CD4-positive, alpha-beta T cell treated with Interleukin-4 for 4 hours (primary cell): ENCODE measurements at regions not wholly inside any gene's neighbourhood (a gene's known extent, or its start where the extent isn't known, plus 50 kb on each side); places are given as distances from the start of the nearest gene placed in this dataset.

Experiments used
- DNase-seq: peaks from one replicate; pipeline ENCODE4 v3.0.0-alpha.2; 2020

DNA sequence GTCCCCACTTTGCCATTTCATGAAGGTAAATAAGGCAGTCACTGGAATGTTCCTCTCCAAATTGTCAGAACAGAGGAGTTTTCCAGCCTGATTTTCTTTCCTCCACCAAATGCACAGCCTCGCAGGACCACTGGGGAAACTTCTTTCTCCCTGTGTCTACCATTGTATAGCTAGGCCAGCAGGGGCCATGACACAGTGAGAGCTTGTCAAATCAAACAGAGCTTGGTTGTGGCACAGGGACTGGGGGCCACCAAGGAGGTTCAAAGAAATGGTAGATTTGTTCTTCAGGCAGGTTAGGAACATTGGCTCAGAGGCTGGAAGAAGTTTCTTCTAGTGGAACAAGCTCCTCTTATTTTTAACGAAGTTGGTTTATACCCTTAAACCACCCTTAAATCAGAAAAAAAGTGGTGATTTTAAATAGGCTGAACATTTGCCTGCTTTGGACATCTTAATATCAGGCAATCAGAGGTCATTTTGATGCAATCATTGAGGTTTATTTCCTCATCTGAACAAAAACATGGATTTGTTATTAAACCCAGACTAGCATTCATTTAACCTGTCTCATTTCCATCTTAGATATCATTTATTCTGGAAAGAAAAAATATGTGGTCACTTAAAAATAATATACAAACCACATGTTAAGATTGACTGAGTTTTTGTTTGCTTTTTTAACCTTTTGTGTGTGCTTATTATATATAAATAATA lies 105.6 kb downstream of the GTPBP8 start:
- no peak for DNase-seq

DNA sequence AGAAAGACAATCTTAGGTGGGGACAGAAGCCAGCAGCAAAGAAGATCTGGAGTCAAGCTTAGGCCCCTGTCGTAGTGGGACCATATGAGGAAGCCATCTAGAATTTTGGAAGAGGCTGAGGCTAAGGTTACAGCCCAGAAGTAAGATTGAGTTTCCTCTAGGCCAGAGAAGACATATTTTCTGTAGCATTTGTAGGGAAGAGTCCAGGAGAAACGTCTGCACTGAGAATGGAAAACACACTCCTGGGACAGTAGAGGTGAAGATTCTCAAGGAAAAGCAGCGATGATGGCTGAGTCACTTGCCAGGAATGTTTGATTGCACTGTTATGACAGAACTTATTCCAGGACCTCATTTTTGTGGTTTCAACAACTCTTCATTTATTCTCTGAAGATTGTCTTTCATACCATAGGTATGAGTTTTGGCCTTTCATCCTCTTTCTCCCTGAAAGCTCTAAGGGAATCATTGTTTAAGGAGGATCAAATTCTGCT lies 107.2 kb downstream of the GTPBP8 start:
- DNase-seq: no peak

DNA sequence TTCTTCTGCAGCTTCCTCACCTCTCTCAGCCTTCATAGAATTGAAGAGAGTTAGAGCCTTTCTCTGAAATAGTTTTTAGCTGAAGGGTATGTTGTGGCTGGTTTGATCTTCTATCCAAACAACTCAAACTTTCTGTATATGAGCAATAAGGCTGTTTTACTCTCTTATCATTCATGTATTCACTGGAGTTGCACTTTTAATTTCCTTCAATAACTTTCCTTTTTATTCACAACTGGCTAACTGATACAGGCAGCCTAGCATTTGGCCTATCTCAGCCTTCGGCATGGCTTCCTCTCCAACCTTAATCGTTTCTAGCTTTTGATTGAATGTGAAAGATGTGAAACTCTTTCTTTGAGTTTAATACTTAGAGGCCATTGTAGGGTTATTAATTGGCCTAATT lies 109.3 kb downstream of the GTPBP8 start:
- no peak for DNase-seq

DNA sequence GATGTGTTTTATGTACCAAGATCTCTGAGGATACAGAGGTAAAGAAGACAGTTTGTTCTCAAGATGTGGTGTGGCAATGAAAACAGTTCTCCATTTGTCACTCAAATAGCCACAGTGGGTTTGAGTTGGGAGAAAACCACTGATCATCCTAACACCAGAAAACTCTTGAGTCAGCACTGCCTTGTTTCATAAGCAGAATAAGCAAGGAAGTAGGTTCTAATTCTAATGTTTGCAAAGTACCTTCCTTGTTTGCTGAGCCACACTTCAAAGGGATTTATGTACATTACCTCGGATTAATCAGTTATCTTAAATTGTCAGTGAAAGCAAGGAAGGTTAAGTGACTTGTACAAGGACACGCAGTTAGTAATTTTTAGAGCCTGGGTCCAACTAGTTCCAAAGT lies 107.8 kb upstream of the BOC start:
- DNase-seq: no peak

DNA sequence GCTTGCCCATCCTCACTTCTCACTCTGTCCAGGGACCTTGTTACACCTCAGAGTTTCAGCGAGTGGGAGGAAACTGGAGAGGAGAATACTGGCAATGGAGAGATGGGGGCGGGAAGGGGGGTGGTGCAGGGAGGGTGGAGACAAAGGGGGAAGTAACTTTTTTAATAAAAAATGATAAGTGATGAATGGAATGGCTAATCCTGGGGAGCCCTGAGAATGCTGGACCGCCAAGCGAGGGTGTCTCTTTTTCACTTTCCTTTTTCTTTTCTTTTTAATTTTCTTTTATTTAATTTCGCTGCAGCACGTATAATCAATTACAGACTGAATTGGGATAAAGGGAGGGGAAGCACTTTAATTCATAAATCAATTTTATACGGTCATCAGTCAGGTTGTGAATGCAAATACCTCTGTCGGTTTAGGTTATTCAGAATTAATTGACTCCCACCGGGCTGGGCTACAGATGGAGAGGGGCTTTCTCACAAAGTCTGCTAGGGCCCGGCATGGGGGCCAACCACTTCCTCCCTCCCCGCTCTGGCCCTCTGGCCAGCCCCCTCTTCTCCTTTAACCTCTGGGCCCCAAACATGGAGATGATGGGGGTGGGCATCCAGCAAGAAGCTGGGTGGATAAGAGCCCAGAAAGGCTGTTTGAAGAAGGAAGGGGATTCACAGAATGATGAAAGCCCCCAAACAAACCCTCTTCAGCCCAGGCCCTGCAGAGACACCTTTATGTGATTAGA lies 106.8 kb upstream of the BOC start:
- no peak for DNase-seq

DNA sequence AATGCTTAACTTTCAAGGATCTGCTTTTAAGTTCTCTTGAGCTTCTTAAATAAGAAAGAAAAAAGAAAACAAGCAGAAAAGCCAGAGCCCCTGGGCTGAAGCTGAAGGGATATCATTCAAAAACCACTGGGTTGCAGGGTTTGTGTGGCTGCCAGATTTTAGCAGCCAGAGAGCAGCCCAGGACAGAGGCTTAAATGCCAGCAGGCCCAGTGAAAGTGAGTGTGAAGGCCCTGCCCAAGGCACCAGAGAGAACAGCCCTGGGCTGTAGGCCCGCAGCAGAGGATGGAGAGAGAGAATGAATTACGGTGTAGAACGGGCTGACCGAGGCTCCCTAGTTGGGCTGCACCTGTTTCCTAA lies 106.3 kb upstream of the BOC start:
- no peak for DNase-seq

DNA sequence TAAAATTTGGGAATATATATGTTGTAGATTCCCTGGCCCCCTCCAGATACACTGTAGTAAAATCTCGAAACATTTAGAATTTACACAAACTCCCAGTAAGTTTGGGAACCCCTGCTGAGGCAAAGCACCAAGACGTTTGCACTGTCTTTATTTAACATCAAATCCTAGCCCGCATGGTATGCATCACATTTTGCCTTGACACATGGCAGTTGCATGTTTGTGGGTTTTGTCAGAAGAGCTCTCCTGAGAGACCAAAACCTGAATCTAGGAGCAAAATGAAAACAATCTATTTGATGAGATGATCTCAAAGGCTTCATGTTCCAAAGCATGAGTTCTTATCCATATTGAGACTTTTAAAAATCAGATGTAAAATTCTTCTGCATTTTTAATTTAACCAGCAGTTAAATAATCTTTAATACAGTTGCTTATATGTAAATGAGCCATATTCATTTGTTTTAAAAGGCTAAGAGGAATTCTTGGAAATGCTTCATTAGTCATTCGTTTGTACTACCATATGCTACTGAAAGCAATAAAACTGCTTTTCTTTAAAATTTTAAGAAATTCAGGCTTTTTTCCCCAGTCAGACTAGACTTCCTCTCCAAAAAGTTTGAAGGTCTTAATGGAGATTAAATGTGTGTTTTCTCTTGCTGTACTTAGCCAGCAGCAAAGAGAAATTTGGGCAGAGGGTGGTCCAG lies 105.2 kb upstream of the BOC start:
- no peak for DNase-seq

DNA sequence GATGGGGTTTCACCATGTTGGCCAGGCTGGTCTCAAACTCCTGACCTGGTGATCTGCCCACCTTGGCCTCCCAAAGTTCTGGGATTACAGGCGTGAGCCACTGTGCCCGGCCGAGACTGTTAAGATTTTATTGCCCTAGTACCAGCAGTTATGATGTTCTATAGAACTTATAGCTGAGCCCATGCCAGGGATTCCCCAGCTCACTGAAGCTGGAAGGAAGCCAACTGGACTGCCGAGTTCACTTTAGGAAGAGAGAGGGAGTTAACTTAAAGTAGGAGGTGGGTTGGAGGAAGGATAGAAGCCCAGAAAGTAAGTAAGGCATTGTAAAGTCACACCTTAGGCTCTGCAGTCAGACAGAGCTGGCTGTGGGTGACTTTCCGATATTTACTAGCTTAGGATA lies 101.1 kb upstream of the BOC start:
- no peak for DNase-seq

DNA sequence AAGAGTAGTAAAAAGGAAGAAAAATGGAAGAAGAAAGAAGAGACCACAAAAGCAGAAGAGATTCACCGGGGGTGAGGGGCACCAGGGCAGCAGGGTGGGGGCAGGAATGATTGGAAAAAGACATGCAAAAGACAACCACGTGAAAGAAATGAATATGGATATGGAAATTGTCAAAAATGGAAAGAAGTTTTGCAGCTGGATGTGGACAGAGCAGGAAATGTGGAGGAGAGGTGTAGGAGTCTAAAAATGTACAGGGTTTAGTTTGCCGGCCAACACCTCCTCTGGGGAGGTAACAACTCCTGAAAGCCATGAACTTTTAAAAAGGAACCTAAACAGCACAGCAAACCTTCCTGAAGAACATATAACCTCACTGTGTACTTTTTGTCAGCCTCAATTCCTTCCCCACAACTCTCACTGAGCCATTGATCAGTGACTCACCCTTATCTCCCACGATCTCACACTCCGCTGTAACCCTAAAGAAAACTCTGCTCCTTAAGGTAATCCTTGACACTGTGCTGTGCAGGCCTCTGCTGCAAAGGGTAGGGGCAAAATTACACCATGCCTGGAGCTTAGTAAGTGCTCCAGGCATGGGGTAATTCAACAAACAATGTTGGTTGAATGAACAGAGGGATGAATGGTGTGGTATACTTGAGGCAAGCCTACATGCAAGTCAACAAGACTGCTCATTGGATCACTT lies 100.2 kb upstream of the BOC start:
- DNase-seq: peak; percentile 24

DNA sequence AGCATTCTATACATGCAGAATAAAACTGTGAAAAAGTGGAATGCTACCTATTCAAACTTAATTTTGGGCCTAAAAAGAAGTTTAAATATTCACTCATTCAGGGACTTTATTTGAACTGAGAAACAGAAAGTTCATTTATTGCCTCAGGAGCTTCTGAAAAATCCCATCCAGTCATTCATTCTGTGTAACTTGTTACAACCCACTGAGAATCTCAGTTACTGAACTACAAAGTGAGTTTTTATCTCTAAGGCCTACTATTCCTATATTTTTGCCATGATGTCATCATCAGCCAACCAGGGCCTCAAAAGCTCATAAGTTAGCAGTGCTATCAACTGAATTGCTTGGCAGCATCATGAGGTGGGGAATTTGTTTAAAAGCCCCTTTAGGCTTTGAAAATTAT lies 98.0 kb upstream of the BOC start:
- no peak for DNase-seq

DNA sequence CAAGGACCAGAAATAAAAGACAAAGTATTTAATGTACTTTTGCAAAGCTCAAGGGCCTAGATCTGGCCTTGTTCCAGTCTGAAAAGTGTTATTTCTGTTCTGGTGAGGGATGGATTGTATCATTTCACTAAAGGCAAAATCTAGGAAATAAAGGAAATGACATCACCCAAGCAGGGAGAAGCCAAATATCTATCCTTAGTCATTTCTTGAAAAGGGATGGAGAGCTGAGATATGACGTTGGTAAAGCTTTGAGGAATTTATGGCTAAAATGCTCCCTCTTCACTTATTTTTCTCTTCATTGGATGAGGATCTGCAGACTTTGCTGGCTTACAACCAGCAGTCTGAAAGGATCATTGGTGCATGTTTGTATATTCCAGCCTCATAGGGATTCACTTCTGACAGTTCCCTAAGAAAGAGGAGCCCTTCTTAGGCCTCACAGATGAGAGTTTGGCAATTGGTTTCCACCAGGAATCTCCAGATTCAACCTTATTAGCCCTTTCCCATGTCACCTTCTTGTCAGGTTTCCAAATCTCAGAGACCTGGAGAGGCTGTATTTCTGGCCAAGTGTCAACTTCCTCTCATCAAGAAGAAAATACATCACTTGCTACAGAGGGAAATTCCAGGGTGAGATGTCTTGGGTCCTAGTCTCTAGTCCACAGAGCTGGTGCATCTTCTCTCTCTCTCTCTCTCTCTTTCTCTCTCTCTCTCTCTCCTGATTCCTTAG lies 93.7 kb upstream of the BOC start:
- DNase-seq: no peak

DNA sequence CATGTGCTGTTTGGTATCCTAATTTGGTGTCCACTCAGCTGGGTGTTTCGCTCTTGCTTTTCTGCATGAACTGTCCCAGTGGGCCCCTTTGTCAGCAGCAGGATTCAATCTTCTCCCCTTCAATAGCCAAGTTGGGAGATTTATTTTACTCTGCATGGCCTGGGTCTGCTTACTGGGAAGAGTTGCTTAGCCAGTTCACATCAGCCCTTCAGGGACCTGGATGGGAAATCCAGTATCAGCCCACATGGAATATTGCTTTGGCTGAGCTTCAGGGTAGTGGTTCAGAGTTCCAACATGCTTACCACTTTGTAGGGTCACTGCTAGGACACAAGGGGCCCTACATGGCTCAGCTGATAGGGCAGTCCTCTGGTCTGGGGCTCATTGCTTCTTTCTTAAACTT lies 93.0 kb upstream of the BOC start:
- no peak for DNase-seq

DNA sequence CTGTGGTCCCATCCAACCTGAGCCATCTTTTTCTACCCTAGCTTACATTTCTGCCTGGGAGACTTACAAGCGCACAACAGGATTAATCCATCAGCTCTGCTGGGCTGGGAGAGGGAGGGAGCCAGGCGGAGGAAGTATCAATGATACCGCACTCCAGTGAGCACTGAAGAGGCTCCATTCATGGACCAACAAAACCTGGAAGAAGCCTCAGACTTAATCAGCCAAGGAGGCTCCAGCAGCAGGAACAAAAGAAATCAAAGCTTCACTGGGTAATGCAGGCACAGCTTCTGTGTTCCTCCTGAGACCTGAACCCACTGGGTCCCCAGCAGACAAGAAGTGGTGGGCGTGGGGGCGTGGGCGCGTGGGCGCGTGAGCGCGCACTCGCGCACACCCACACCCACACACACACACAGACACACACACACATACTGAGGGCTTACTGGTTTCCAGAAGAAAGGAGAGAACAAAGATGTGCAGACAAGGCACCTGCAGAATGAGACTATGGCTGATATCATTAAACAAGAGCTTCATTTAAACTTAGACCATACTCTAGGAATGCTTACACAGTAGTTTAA lies 87.0 kb upstream of the BOC start:
- no peak for DNase-seq

DNA sequence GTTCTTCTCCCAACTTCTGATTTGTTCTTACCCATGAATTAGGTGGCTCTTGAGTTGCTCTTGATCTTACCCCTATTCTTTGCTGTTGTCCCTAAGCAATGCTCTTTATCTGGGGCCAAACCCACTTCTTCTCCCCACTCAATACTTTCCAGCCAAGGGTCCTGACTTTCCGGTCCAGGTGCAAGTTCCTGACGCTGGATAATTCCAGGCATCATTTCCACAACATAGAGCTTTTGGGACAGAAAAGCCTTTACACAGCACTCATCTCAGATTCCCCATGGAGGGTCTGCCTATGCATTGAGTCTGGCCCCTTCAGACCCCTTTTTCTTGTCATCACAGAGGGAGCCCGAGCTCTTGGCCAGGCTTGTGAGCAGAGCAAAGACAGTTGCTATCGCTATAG lies 85.4 kb upstream of the BOC start:
- no peak for DNase-seq

DNA sequence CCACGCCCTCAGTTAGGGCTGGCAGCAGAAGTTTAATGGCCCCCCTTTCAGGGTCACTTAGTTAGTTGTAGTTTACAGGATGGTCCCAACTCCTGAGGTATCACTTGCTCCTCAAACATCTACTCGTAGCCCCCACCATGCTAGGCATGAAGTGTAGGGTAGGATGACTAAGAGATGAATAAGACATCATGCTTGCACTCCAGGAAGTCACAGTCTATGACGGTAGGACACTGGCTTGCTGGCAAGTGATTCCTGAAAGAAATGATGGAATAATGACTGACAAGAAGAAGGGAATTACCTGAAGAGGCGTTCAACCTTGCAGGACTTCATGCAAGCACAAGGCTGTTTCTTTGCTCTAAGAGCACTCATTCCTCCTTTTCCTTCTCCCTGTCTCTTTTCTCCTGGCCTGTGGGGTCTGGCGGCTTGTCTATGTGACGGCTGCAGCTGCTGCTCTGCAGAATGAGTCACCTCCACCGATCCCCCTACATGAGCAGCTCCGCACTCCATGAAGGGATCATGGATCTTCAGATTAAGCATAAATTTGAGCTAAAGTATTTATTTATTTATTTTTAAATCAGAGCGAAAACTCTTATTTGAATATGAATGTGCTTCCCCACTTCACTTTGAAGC lies 82.9 kb upstream of the BOC start:
- no peak for DNase-seq

DNA sequence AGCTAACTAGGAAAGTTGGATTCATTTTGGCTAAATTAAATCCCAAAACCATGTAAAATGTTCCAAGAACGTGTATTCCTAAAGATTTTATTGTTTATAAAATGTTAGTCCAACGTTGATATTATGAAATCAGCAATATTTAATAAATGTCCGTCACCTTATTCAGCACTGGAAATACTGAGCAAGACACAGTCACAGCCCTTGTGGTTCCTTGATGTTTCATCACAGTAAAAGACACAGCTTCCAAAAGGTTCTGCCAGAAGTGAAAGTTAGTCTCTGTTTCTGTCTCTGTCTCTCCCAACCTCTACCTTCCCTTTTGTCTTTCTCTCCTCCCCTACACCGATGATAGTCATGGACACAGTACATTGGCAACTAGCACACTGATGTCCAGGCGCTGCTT lies 82.2 kb upstream of the BOC start:
- DNase-seq: no peak

DNA sequence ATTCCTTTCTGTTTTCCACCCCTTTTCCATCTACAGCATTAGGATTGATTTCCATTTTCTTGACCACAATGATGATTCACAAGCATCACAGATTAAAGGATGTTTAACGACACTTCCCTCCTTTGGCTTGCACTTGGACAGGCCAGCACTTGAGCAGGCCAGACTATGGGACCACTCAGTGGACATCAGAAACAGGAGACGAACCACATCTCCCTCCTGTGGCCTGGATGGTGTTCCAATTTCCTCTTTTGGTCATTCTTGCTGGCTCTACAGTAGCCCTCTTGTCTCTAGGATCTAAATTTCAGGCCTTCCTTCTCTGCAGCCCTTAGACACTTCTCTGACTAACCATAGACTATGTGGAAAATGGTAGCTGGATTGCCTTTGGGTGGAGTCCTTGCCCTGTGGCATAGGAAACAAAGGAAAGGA lies 78.8 kb upstream of the BOC start:
- DNase-seq: no peak

DNA sequence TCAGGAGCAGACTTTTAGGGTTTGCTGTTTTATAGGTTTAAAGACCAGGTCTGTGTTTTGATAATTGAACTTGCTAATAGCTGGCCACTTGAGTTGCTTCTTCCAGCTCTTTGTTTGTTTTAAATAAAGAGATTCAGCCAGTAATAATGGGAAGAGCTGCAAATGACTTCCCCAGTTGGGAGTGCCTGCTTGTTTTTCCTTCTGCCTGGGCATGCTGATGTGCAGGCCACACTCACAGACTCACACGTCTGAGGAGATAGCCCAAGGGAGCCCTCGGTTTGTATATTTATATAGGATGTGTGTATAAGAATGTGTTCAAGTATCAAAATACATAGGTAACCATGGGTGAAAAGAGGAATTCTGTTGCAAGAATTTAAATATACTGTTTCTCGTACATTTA lies 78.2 kb upstream of the BOC start:
- DNase-seq: no peak

DNA sequence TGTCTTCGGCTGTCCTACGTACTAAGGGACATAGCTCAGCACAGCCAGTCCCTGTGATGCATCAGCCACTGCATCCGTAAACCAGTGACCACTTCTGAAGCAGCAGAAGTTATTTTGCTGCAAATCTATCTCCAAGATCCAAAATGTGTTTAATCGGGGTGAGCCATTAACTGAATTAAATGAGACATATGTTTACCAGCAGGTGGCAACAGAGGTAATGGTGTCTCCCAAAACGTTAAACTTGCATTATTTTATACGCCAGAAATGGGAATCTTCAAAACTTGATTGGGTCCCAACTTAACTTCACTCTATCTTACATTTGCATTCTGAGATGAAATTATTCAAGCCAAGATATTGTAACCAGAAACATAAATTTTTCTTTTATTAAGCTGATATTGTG lies 75.3 kb upstream of the BOC start:
- DNase-seq: no peak

DNA sequence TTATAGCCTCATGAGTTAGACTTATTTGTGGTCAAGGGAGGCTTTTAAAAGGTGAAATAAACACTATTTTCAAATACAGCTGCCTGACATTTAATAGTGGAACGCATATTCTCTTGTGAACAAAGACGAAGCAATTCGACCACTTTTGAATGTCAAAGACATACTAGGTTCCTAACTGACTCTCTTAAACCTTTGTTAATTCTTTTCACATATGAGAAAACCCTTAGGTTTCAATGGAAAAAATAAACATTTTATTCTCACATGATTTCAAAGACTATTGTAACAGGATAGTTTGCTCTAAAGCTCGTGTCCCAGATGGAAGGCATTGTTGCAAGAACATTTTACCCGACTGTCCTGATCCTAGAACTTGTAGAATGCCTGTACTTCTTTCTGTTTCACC lies 74.8 kb upstream of the BOC start:
- DNase-seq: no peak

DNA sequence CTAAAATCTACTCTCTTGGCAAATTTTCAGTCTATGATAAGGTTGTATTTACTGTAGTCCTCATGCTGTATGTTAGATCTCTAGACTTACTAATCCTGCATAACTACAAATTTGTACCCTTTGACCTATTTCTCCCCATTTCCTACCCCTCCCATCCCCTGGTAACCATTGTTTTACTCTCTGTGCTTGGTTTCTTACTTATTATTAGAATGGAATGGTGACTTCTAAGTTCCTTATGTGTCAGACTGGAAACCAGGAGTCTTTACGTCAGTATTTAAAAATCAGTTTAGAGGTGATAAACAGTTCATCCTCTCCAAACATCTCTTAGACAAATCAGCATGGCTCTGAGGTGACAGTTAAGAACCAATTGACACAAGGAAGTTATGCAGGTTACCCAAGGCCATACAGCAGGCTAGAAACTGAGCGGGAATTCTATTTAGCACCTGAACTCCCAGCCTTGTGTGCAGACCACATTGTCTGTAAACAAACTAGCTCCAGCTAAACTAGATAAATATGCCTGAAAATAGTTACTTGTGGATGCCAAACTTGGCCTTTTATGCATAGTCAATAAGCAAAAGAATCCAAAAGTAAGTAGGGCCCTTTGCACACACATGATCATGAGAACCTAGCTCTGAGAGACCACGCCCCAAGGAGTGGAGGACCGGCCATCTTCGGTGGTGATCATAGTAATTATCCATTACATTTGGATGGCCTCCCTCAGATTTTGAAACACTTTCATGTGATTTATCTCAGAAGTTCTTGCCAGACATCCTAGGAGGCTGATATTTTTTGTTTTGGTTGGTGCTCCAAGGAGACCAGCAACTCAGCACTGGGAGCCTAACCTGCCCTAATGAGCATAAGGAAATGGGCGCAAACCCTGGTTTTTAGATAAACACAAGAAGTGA lies 72.3 kb upstream of the BOC start:
- no peak for DNase-seq
